T-cell (primary cell): ENCODE measurements at regions not wholly inside any gene's neighbourhood (a gene's known extent, or its start where the extent isn't known, plus 50 kb on each side); places are given as distances from the start of the nearest gene placed in this dataset.

ENCODE experiments used
- ATAC-seq, 4 experiments: fragments of 200-7000 bp in 3 of 4; fragments of 150-1000 bp in 1 of 4; cut with Tn5 transposase; replicated peaks in 1 of 4; 1 replicate in 3 of 4; 2 replicates in 1 of 4; pipeline ENCODE4 v1.10.0; 2021; ENCODE audit warnings: moderate library complexity in 3 of 4, mild to moderate bottlenecking in 2 of 4, moderate number of reproducible peaks in 1 of 4
- CTCF ChIA-PET, 2 donors: fragments of 300-600 bp; sonication (Branson Sonifier 250); formaldehyde crosslinking; loops; one replicate each; lab custom pipeline; 2022; ENCODE audit warnings: antibody characterized with exemption in 2 of 2; lab: Charles Lee
- POLR2A ChIA-PET, 2 donors: fragments of 300-600 bp; sonication (Branson Sonifier 250); formaldehyde crosslinking; loops; one replicate each; lab custom pipeline; 2022; ENCODE audit warnings: antibody characterized with exemption in 2 of 2; lab: Charles Lee
- DNase-seq, 35 experiments: peaks; one replicate each; pipeline versions ENCODE4 v3.0.0 to v3.0.0-alpha.2; 2013 to 2023
- H3K27ac ChIP-seq: one replicate; pipeline ENCODE4 v1.5.1; 2013; ENCODE audit warnings: low read length
- H3K27me3 ChIP-seq, 2 experiments: replicated peaks in 1 of 2; 1 replicate in 1 of 2; 2 replicates in 1 of 2; pipeline versions ENCODE4 v1.6.1 to v1.7.0; 2013; ENCODE audit warnings: low read length in 1 of 2, mixed read lengths in 1 of 2; ENCODE audit not compliant: control insufficient read depth in 2 of 2, insufficient read depth in 2 of 2; ENCODE audit errors: extremely low read depth in 1 of 2
- H3K36me3 ChIP-seq, 2 donors: 1 replicate in 1 of 2; 2 replicates in 1 of 2; pipeline versions ENCODE4 v1.6.1 to v1.7.0; 2013; ENCODE audit warnings: low read length in 1 of 2; ENCODE audit not compliant: control insufficient read depth in 2 of 2, insufficient read depth in 1 of 2; ENCODE audit errors: extremely low read depth in 1 of 2
- H3K4me1 ChIP-seq, 2 experiments: 1 replicate in 1 of 2; 2 replicates in 1 of 2; pipeline versions ENCODE4 v1.6.1 to v1.7.0; 2013; ENCODE audit warnings: low read length in 2 of 2, mixed read lengths in 1 of 2; ENCODE audit not compliant: insufficient read depth in 2 of 2, control insufficient read depth in 1 of 2; ENCODE audit errors: extremely low read depth in 1 of 2
- H3K4me3 ChIP-seq, 2 donors: 1 replicate in 1 of 2; 2 replicates in 1 of 2; pipeline versions ENCODE4 v1.5.1 to v1.7.0; 2013; ENCODE audit warnings: mild to moderate bottlenecking in 2 of 2, low read length in 1 of 2, moderate library complexity in 1 of 2; ENCODE audit not compliant: control insufficient read depth in 1 of 2; ENCODE audit errors: extremely low read depth in 1 of 2
- H3K9me3 ChIP-seq: 2 replicates; pipeline ENCODE4 v1.7.0; 2013
- H3K27ac Mint-ChIP-seq, 2 donors: one replicate each; pipeline ENCODE4 v1.8.0; 2020 to 2021; ENCODE audit warnings: mild to moderate bottlenecking in 2 of 2, mixed read lengths in 2 of 2
- H3K27me3 Mint-ChIP-seq, 2 donors: one replicate each; pipeline ENCODE4 v1.8.0; 2021 to 2022; ENCODE audit warnings: mixed read lengths in 2 of 2
- H3K36me3 Mint-ChIP-seq: one replicate; pipeline ENCODE4 v1.8.0; 2021; ENCODE audit warnings: mixed read lengths
- H3K4me1 Mint-ChIP-seq, 3 donors: one replicate each; pipeline ENCODE4 v1.8.0; 2020 to 2022; ENCODE audit warnings: mixed read lengths in 3 of 3, mild to moderate bottlenecking in 1 of 3
- H3K4me3 Mint-ChIP-seq, 3 donors: one replicate each; pipeline ENCODE4 v1.8.0; 2020 to 2022; ENCODE audit warnings: mild to moderate bottlenecking in 3 of 3, mixed read lengths in 3 of 3, moderate library complexity in 3 of 3
- H3K9me3 Mint-ChIP-seq, 3 donors: one replicate each; pipeline ENCODE4 v1.8.0; 2020 to 2022; ENCODE audit warnings: mixed read lengths in 3 of 3
- WGBS: methylation state at CpG from one replicate; pipeline ENCODE4 v1.1.5; 2013; ENCODE audit warnings: missing lambda C conversion rate; ENCODE audit not compliant: insufficient coverage; 5-methylcytosine and 5-hydroxymethylcytosine counted together

DNA sequence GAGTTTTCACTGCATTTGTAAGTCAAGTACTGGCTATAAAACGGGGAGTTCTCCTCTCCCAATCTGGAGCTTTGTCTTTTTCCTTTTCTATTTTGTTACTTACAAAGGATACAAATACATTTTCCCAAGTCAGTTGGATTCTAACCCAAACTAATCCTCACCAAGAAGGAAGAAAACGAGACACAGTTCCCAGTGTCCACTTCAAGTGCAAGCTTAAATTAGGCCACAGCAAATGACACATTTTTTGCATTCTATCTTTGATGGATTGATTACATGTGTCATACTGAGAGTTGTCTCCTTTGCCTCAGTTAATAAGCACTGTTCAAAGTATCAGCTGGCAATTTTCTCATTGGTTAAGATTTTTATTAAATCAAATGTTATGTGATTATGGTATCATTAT is 296.7 kb upstream of the ANO5 start:
- H3K36me3 ChIP-seq, result no peaks in the 10 kb centered on the region
- Mint-ChIP-seq H3K27ac (no peak overlapping the region), H3K27me3 (no peaks in the 10 kb centered on the region), H3K4me1 (no peaks in the 10 kb centered on the region), H3K4me3 (no peak overlapping the region), H3K9me3 (peaks cover 5 to 13% (median 8%) of the 10 kb centered on the region in 3 donors), H3K36me3 (no peaks in the 10 kb centered on the region)
- H3K27me3 ChIP-seq, result no peaks in the 10 kb centered on the region
- no peak for ATAC-seq
- no peaks in the 10 kb centered on the region for H3K4me1 ChIP-seq
- 71% methylated on average over 1 of the region's 2 CpGs for WGBS
- POLR2A ChIA-PET, result no interaction called here
- no peaks in the 10 kb centered on the region for H3K9me3 ChIP-seq
- no peak for DNase-seq
- H3K4me3 ChIP-seq, result no peak overlapping the region
- H3K27ac ChIP-seq, result no peak overlapping the region
- CTCF ChIA-PET, result no interaction called here

DNA sequence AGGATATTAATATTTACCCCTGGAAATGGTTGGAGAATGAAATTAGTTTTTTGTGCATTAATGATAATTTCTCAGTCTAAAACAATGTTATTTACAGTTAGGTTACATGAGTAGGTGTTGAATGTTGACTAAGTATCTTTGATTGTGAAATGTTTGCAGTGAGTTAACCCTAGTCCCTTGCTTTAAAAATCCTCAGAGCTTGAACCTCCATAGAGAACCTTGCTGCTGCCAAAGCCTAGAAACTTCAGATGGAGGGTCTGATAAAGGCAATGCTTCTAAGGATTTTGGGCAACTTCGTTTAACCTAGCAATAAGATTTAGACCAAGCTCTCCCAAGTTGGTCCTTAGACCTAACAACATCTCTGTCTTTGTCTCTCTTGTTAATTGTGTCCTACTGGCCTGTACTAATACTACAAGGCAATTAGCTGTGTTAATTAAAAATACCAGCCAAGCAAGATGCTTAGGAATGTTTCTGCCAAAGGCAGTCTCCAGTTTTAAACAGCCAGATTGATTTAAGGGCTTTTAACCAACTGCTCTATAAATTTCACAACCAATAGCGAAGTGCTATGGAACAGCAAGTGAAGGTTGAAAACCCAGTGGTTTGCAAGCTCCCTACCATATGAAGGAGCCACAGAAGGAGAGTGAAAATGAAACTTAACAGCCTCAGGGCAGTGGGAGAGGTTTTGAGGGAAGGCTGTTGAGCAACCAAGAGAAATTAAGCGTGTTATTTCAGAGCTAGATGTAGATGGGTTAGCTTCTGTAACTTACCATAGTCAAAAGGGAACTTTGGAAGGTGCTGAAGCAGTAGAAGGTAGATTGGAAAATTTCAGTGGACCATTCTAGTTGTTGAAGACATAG is 295.9 kb upstream of the ANO5 start:
- H3K9me3 ChIP-seq, result no peaks in the 10 kb centered on the region
- H3K27me3 Mint-ChIP-seq, result no peaks in the 10 kb centered on the region
- no peaks in the 10 kb centered on the region for H3K36me3 Mint-ChIP-seq
- ChIA-PET POLR2A (no interaction called here), CTCF (no interaction called here)
- no peaks in the 10 kb centered on the region for H3K27me3 ChIP-seq
- H3K27ac ChIP-seq, result no peak overlapping the region
- H3K9me3 Mint-ChIP-seq, result peaks cover 5 to 10% (median 8%) of the 10 kb centered on the region in 3 donors
- no peak overlapping the region for H3K4me3 Mint-ChIP-seq
- H3K4me1 Mint-ChIP-seq, result no peaks in the 10 kb centered on the region
- no peak overlapping the region for H3K4me3 ChIP-seq
- DNase-seq (no peak), ATAC-seq (no peak)
- H3K36me3 ChIP-seq, result no peaks in the 10 kb centered on the region
- H3K27ac Mint-ChIP-seq, result no peak overlapping the region
- 38% methylated on average over 1 of the region's 3 CpGs for WGBS
- H3K4me1 ChIP-seq, result no peaks in the 10 kb centered on the region

DNA sequence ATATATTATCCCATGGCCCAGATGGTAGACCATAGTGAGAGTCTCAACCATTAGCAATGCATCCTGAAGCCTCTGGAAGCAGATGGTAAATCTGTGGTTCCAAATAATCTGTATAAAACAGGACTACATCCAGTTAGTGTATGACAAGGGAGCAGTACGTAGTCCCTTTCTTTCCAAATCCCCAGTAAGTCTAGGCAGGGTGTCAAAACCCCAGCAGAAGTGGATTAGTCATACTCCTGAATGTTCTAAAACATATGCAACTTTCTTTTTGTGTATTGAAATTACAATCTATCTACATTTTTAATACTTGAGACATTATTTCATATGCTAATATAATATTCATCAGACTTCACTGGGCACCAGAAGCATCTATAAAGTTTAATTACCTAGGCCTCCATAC is 295.1 kb upstream of the ANO5 start:
- no peak for ATAC-seq
- ChIA-PET CTCF (no interaction called here), POLR2A (no interaction called here)
- H3K27me3 Mint-ChIP-seq, result no peaks in the 10 kb centered on the region
- Histone ChIP-seq H3K9me3 (no peaks in the 10 kb centered on the region), H3K27ac (no peak overlapping the region), H3K4me1 (no peaks in the 10 kb centered on the region), H3K36me3 (no peaks in the 10 kb centered on the region), H3K27me3 (no peaks in the 10 kb centered on the region), H3K4me3 (no peak overlapping the region)
- no peak for DNase-seq
- H3K36me3 Mint-ChIP-seq, result no peaks in the 10 kb centered on the region
- no CpG with 5 or more reads among the region's 1 CpG for WGBS
- H3K4me3 Mint-ChIP-seq, result no peak overlapping the region
- H3K27ac Mint-ChIP-seq, result no peak overlapping the region
- peaks cover 4 to 6% (median 5%) of the 10 kb centered on the region in 3 donors for H3K9me3 Mint-ChIP-seq
- no peaks in the 10 kb centered on the region for H3K4me1 Mint-ChIP-seq

DNA sequence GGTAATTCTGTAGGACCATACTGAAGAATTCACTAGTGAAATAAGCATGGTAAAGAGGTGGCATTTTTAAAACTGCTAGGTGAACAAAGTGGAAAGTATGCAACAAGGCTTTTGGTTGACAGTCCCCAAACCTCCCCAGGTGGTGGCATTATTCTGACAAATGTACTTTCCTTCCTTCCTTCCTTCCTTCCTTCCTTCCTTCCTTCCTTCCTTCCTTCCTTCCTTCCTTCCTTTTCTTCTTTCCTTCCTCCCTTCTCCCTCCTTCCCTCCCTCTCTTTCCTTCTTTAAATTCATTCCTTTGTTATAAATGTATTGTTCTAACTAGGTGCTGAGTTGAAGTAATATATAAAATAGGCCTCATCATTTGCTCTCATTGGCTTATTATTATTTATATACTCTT is 284.7 kb upstream of the ANO5 start:
- Mint-ChIP-seq H3K4me1 (no peaks in the 10 kb centered on the region), H3K27ac (no peak overlapping the region), H3K4me3 (no peak overlapping the region), H3K9me3 (peaks cover 12 to 17% (median 15%) of the 10 kb centered on the region in 3 donors), H3K27me3 (no peaks in the 10 kb centered on the region), H3K36me3 (no peaks in the 10 kb centered on the region)
- DNase-seq (no peak), ATAC-seq (no peak)
- no peak overlapping the region for H3K27ac ChIP-seq
- H3K9me3 ChIP-seq, result no peaks in the 10 kb centered on the region
- H3K4me3 ChIP-seq, result no peak overlapping the region
- no peaks in the 10 kb centered on the region for H3K4me1 ChIP-seq
- H3K36me3 ChIP-seq, result no peaks in the 10 kb centered on the region
- no peaks in the 10 kb centered on the region for H3K27me3 ChIP-seq
- ChIA-PET CTCF (no interaction called here), POLR2A (no interaction called here)

DNA sequence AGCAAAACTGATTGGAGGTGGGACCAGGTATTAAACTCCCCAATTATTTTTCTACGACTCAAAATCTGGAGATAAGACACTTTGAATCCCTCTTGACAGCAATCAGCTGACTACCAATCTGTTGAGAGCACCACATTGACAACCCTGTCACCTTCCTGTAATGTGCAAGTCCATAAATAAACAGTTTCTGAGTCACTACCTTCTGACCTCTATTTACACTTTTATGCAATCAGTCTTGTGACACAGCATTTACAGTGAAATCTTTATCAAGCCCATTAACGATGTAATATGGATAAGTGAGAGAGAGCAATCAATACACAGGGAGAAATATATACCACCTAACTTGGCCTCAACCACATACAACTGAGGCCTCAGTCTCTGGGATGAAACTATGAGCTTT is 283.7 kb upstream of the ANO5 start:
- no peak overlapping the region for H3K4me3 Mint-ChIP-seq
- no peaks in the 10 kb centered on the region for H3K27me3 Mint-ChIP-seq
- Histone ChIP-seq H3K27me3 (no peaks in the 10 kb centered on the region), H3K4me1 (no peaks in the 10 kb centered on the region), H3K4me3 (no peak overlapping the region), H3K9me3 (no peaks in the 10 kb centered on the region), H3K36me3 (no peaks in the 10 kb centered on the region), H3K27ac (no peak overlapping the region)
- no peaks in the 10 kb centered on the region for H3K36me3 Mint-ChIP-seq
- POLR2A ChIA-PET, result no interaction called here
- no peaks in the 10 kb centered on the region for H3K4me1 Mint-ChIP-seq
- CTCF ChIA-PET, result no interaction called here
- ATAC-seq (no peak), DNase-seq (no peak)
- peaks cover 12 to 17% (median 16%) of the 10 kb centered on the region in 3 donors for H3K9me3 Mint-ChIP-seq
- WGBS, result 60% methylated on average over 1 of the region's 2 CpGs
- H3K27ac Mint-ChIP-seq, result no peak overlapping the region

DNA sequence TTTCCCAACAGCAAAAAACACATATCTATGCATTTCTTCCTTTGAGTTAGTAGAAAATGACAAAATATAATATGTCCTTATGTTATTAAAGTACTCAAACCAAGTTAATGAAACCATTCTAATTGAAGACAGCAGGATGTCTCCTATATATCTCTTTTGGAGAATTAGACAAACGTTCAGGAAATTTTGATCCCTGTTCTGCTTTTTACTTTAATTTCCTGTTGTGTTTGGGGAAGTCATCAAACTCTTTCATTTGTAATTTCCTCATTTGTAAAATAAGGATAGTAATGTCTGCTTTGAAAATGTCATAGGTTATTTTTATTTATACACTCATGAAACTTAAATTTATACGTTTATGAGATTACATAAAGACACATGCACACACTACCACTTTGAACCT is 281.8 kb upstream of the ANO5 start:
- no peaks in the 10 kb centered on the region for H3K36me3 ChIP-seq
- no peak overlapping the region for H3K4me3 ChIP-seq
- Mint-ChIP-seq H3K4me1 (no peaks in the 10 kb centered on the region), H3K9me3 (peaks cover 15 to 22% (median 22%) of the 10 kb centered on the region in 3 donors), H3K36me3 (no peaks in the 10 kb centered on the region), H3K4me3 (no peak overlapping the region), H3K27ac (no peak overlapping the region), H3K27me3 (no peaks in the 10 kb centered on the region)
- ChIA-PET CTCF (no interaction called here), POLR2A (no interaction called here)
- H3K27me3 ChIP-seq, result no peaks in the 10 kb centered on the region
- ATAC-seq (no peak), DNase-seq (no peak)
- H3K4me1 ChIP-seq, result no peaks in the 10 kb centered on the region
- H3K27ac ChIP-seq, result no peak overlapping the region
- H3K9me3 ChIP-seq, result no peaks in the 10 kb centered on the region
- no CpG with 5 or more reads among the region's 2 CpGs for WGBS
